Smooth muscle cell (in vitro differentiated cells): ENCODE measurements at regions not wholly inside any gene's neighbourhood (a gene's known extent, or its start where the extent isn't known, plus 50 kb on each side); places are given as distances from the start of the nearest gene placed in this dataset.

ENCODE experiments used
- DNase-seq: peaks from one replicate; lab custom pipeline; 2025; ENCODE audit not compliant: unreplicated experiment; lab: John Stamatoyannopoulos, UW
- H2AFZ ChIP-seq: fragments of 200-600 bp; sonication (generic); 2 replicates; pipeline ENCODE4 v1.6.0; 2016; ENCODE audit warnings: antibody characterized with exemption, low read depth, mild to moderate bottlenecking
- H3F3A ChIP-seq: fragments of 200-600 bp; sonication (generic); 2 replicates; pipeline ENCODE4 v1.6.0; 2017; ENCODE audit warnings: antibody characterized with exemption, low read depth
- H3K27ac ChIP-seq: fragments of 200-600 bp; sonication (generic); 2 replicates; pipeline ENCODE4 v1.5.1; 2016; ENCODE audit warnings: low read depth, mild to moderate bottlenecking
- H3K27me3 ChIP-seq: fragments of 200-600 bp; sonication (generic); 2 replicates; pipeline ENCODE4 v1.6.1; 2016; ENCODE audit warnings: low read depth, mild to moderate bottlenecking
- H3K36me3 ChIP-seq: fragments of 200-600 bp; sonication (generic); 2 replicates; pipeline ENCODE4 v1.5.1; 2016; ENCODE audit warnings: low read depth
- H3K4me1 ChIP-seq: fragments of 200-600 bp; sonication (generic); 2 replicates; pipeline ENCODE4 v1.5.1; 2016; ENCODE audit warnings: low read depth
- H3K4me2 ChIP-seq: fragments of 200-600 bp; sonication (generic); 2 replicates; pipeline ENCODE4 v1.6.0; 2016; ENCODE audit warnings: mild to moderate bottlenecking
- H3K4me3 ChIP-seq: fragments of 200-600 bp; sonication (generic); 2 replicates; pipeline ENCODE4 v1.5.1; 2016; ENCODE audit warnings: mild to moderate bottlenecking
- H3K79me2 ChIP-seq: fragments of 200-600 bp; sonication (generic); 2 replicates; pipeline ENCODE4 v1.6.0; 2016; ENCODE audit warnings: low read depth, mild to moderate bottlenecking
- H3K9ac ChIP-seq: fragments of 200-600 bp; sonication (generic); 2 replicates; pipeline ENCODE4 v1.6.0; 2016; ENCODE audit warnings: low read depth
- H3K9me3 ChIP-seq: fragments of 200-600 bp; sonication (generic); replicated peaks from 2 replicates; pipeline ENCODE4 v1.5.1; 2016; ENCODE audit warnings: low read depth
- H4K20me1 ChIP-seq: fragments of 200-600 bp; sonication (generic); 2 replicates; pipeline ENCODE4 v1.6.0; 2016; ENCODE audit warnings: low read depth
- CTCF ChIP-seq: fragments of 200-600 bp; sonication (generic); IDR thresholded peaks from 2 replicates; pipeline ENCODE4 v1.5.1; 2017; ENCODE audit warnings: borderline replicate concordance, mild to moderate bottlenecking, antibody characterized with exemption; ENCODE audit not compliant: insufficient read depth, poor library complexity, severe bottlenecking
- WGBS: methylation state at CpG from one replicate; pipeline ENCODE4 v1.1.7; 2016; ENCODE audit warnings: low lambda C conversion rate; 5-methylcytosine and 5-hydroxymethylcytosine counted together

- Histone ChIP-seq H3K9ac (no peak overlapping the region), H3K9me3 (no peaks in the 10 kb centered on the region), H3K4me1 (peaks cover 12% of the 10 kb centered on the region), H3K36me3 (no peaks in the 10 kb centered on the region), H3F3A (no peaks in the 10 kb centered on the region), H3K79me2 (no peaks in the 10 kb centered on the region), H3K27ac (no peak overlapping the region), H3K4me2 (peak overlapping the region; percentile 74), H3K27me3 (no peaks in the 10 kb centered on the region), H3K4me3 (peak overlapping the region; percentile 6), H2AFZ (peak overlapping the region; percentile 25), H4K20me1 (no peaks in the 10 kb centered on the region)
- 22% methylated on average over 10 of the region's 10 CpGs for WGBS
- no peak for DNase-seq
- TF ChIP-seq CTCF: no peak
These were observed 381.5 kb downstream of the TFAP2A start for GRCh38 chr6:10033223-10033829.

GRCh38 chr6:10031617-10032016 is 383.3 kb downstream of the TFAP2A start:
- 84% methylated on average over 2 of the region's 2 CpGs for WGBS
- no peak overlapping the region for H3K4me2 ChIP-seq
- H3K4me1 ChIP-seq: peaks cover 12% of the 10 kb centered on the region
- H3K79me2 ChIP-seq: no peaks in the 10 kb centered on the region
- no peaks in the 10 kb centered on the region for H3K9me3 ChIP-seq
- H3K4me3 ChIP-seq: no peak overlapping the region
- H4K20me1 ChIP-seq: no peaks in the 10 kb centered on the region
- DNase-seq: no peak
- H3K9ac ChIP-seq: no peak overlapping the region
- no peak overlapping the region for H2AFZ ChIP-seq
- peaks cover 8% of the 10 kb centered on the region for H3K27me3 ChIP-seq
- no peaks in the 10 kb centered on the region for H3K36me3 ChIP-seq
- H3F3A ChIP-seq: no peaks in the 10 kb centered on the region
- TF ChIP-seq CTCF: no peak
- H3K27ac ChIP-seq: no peak overlapping the region

GRCh38 chr6:10030942-10031537 is 383.8 kb downstream of the TFAP2A start:
- H3F3A ChIP-seq: no peaks in the 10 kb centered on the region
- H3K4me2 ChIP-seq: no peak overlapping the region
- no peaks in the 10 kb centered on the region for H3K79me2 ChIP-seq
- no peak overlapping the region for H2AFZ ChIP-seq
- H3K36me3 ChIP-seq: no peaks in the 10 kb centered on the region
- H3K27me3 ChIP-seq: peaks cover 8% of the 10 kb centered on the region
- no peak overlapping the region for H3K27ac ChIP-seq
- no peaks in the 10 kb centered on the region for H3K9me3 ChIP-seq
- no peak overlapping the region for H3K4me3 ChIP-seq
- TF ChIP-seq CTCF: peak; percentile 71
- WGBS: 72% methylated on average over 8 of the region's 8 CpGs
- no peak for DNase-seq
- H3K9ac ChIP-seq: no peak overlapping the region
- H4K20me1 ChIP-seq: no peaks in the 10 kb centered on the region
- peaks cover 12% of the 10 kb centered on the region for H3K4me1 ChIP-seq

- no peak overlapping the region for H3K9ac ChIP-seq
- no peak for TF ChIP-seq CTCF
- no peak overlapping the region for H3K4me2 ChIP-seq
- no peak overlapping the region for H3K27ac ChIP-seq
- WGBS: 78% methylated on average over 4 of the region's 4 CpGs
- no peak overlapping the region for H3K4me3 ChIP-seq
- no peak overlapping the region for H2AFZ ChIP-seq
- peaks cover 5% of the 10 kb centered on the region for H3K4me1 ChIP-seq
- no peaks in the 10 kb centered on the region for H3K79me2 ChIP-seq
- H4K20me1 ChIP-seq: no peaks in the 10 kb centered on the region
- no peak for DNase-seq
- peaks cover 8% of the 10 kb centered on the region for H3K27me3 ChIP-seq
- H3K36me3 ChIP-seq: no peaks in the 10 kb centered on the region
- no peaks in the 10 kb centered on the region for H3K9me3 ChIP-seq
- H3F3A ChIP-seq: no peaks in the 10 kb centered on the region
These were observed 386.7 kb downstream of the TFAP2A start for GRCh38 chr6:10028222-10028621.
